Endothelial cell of hepatic sinusoid (primary cell): ENCODE measurements at regions not wholly inside any gene's neighbourhood (a gene's known extent, or its start where the extent isn't known, plus 50 kb on each side); places are given as distances from the start of the nearest gene placed in this dataset.

Experiments used
- in situ Hi-C: cut with HindIII; loops from 2 replicates; pipeline ENCODE4 v1.10.0; 2017; ENCODE audit warnings: low sequenced_read_pairs

GRCh38 chr6:146902846-146903245 lies 301.4 kb upstream of the STXBP5 start:
- in situ Hi-C loops: no loop called here

- in situ Hi-C loops: no loop called here
These were observed 300.8 kb upstream of the STXBP5 start for GRCh38 chr6:146903451-146903850.

GRCh38 chr6:146904596-146904995 lies 299.6 kb upstream of the STXBP5 start:
- in situ Hi-C loops: no loop called here

DNA sequence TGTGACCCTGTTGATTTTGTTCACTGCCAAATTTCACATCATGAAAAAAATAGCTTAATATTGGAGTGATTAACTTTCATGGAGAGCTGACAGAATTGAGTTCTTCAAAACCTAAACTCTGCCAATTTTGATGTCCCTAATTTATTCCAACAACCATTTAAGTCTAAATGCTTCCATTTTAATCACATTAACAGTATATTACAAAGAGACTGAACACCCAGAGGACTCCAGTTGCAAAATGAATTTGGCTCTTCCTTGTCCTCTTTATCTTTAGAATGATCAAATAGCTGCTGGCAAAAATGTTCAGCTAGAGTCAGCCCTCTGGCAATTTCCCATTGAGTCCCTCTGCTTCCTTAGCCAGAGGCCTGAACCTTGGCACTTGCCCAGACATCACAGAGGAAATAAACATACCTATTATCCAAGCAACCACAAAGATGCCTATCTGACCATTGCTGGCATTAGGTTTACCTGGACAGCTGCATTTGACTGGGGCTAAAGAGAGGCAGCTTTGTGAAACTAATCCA lies 299.0 kb upstream of the STXBP5 start:
- in situ Hi-C loops: no loop called here

GRCh38 chr6:146908786-146909185 lies 295.4 kb upstream of the STXBP5 start:
- in situ Hi-C loops: no loop called here

DNA sequence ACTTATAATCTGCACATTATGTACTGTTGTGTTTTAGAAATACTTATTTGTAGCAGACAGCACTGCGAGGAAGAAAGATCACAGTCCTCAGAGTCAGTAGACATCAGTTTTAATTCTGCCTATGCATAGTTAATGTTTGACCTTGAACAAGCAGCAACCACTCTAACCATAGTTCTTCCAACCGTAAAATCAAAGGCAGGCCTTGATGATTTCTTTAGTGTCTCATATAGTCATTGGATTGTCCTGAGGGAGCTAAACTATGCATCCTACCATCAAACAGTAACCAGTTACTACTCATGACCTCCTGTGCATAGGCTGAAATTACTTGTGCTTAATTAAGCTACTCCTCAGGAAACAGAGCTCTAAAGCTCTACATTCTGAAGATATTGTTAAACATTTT lies 294.8 kb upstream of the STXBP5 start:
- in situ Hi-C loops: no loop called here

GRCh38 chr6:146909886-146910285 lies 294.3 kb upstream of the STXBP5 start:
- in situ Hi-C loops: no loop called here

- in situ Hi-C loops: no loop called here
These were observed 293.6 kb upstream of the STXBP5 start for GRCh38 chr6:146910611-146911010.

GRCh38 chr6:146911635-146912215 lies 292.5 kb upstream of the STXBP5 start:
- in situ Hi-C loops: no loop called here

GRCh38 chr6:146912730-146913685 lies 291.2 kb upstream of the STXBP5 start:
- in situ Hi-C loops: no loop called here

DNA sequence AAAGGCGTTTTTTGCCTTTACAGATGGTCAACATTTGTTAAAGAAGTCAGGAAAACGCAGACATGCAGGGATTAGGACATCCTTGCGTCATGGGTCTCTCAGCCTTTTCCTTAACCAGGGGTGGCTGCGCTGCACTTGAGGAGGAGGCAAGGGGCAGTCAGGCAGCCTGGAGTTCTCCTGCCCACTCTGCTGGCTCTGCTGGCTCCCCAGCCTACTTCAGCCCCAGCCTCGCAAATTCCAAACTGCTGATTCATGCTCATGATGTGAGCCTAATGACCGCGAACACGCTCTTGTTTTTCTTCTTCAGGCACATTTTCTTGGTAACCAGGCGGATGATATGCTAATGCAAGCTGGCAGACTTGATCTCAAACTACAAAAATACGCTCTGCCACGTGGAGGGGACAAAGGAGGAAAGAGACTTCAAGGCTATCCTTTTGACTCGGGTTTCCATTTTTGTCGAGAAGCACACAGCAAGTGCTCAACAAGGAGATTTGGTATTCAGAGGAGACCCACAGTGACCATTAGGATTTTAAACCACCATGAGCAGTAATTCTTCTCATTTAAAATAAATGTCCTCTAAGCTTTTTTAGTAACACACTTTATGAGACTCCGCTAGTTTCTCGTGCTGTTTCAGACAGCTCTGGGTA lies 290.3 kb upstream of the STXBP5 start:
- in situ Hi-C loops: no loop called here

- in situ Hi-C loops: no loop called here
These were observed 289.4 kb upstream of the STXBP5 start for GRCh38 chr6:146914489-146915483.

DNA sequence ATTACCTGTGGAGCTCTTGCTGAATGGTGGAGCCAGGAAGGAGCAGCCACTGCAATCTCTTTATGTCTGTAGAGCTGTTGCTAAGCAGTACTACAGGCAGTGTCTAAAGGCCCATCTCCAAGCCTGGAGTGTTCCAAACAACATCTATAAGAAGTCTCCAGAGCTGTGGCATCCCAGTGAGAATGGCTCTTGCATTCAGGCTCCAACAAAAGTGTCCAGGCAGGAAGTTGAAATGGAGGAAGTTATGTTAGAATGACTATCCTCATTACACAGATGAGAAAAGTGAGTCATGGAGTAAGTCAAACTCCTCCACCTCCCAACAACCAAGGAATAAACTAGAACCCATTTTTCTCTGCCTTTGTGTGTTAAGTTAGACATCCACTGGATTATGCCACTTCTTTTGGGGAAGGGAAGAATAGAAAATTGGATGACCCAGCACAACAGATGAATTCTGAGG lies 288.5 kb upstream of the STXBP5 start:
- in situ Hi-C loops: no loop called here

DNA sequence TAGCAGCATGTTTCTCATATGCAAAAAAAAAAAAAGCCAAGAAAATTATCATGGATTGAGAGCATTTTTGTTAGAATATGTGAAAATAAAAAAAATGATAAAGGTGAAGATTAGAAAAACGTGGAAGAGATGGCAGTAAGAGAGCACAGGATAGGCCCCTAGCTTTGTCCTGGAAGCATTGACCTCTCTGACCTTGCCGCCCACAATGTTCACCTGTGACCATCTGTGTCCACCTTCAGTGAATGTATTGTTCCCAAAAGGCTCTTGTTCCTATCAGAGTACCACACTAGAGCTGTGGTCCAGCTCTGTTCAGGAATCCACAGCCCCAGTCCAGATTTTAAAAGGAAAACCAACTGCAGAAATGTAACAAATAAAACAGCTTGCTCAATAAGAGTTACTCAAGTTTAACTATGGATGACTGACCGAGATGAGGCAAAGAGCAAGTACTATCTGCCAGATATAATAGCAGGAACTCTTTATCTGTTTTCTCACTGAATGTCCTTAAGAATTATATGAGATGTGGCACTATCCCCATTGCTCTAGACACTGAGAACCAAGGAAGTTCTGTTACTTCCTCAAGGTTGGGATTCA lies 287.7 kb upstream of the STXBP5 start:
- in situ Hi-C loops: no loop called here

GRCh38 chr6:146917182-146917581 lies 287.0 kb upstream of the STXBP5 start:
- in situ Hi-C loops: no loop called here

DNA sequence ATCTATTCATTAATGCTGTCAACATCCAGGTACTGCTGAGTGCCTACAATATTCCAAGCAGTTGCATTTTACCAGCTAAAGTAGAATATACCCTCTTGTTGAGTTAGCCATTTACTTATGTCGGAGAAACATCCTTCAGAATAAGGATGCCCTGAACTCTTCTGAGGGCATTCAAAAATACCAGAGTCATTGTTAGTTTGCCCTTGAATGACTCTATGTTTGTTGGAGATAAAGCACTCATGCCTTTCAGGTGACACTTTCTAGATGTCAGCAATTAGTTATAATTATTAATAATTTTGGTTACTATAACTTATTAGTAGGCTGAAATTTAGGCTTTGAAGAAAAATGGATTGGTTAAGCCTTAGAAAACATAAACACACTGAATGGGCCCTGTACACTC lies 286.2 kb upstream of the STXBP5 start:
- in situ Hi-C loops: no loop called here

GRCh38 chr6:146919017-146919416 lies 285.2 kb upstream of the STXBP5 start:
- in situ Hi-C loops: no loop called here

DNA sequence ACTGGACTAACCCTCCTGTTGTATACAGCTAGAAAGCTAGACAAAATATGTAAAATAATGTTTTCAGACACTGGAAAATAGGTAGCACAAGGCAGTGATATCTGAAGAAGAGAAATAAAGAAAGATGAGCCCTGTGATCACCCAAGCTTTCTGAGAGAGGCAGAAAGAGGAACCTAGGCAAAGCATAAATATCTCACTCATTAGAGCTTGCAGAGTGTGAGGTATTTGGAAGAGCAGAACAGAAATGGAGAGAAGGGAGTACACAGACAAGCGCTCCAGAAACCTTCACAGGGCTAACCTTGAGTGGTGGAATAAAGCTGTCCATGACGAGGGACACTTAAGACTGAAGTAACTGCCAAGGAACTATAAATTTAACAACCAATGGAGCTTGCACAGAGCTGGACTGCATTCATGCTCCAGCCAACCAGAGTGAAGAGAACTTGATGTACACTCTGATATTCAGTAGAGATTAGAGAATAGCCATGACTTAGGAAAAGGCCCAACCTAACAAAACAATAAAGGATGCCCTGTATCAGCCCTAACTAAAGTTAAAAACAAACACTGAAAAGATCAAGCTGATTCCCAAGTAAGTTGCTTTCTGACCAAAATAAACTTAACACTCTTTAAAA lies 280.9 kb upstream of the STXBP5 start:
- in situ Hi-C loops: no loop called here

GRCh38 chr6:146925846-146926245 lies 278.4 kb upstream of the STXBP5 start:
- in situ Hi-C loops: no loop called here
